IPS-18c (cell line): ENCODE measurements at regions not wholly inside any gene's neighbourhood (a gene's known extent, or its start where the extent isn't known, plus 50 kb on each side); places are given as distances from the start of the nearest gene placed in this dataset.

Experiments
- H3K4me3 ChIP-seq: 2 replicates; pipeline ENCODE4 v1.7.0; 2013; ENCODE audit warnings: low read depth, mild to moderate bottlenecking, low read length, moderate library complexity; ENCODE audit not compliant: insufficient read depth
- H3K9me3 ChIP-seq: one replicate; pipeline ENCODE4 v1.6.1; 2013; ENCODE audit warnings: mild to moderate bottlenecking, low read length, moderate library complexity; ENCODE audit not compliant: control insufficient read depth, insufficient read depth

- Histone ChIP-seq H3K4me3 (no peak overlapping the region), H3K9me3 (peaks cover 6% of the 10 kb centered on the region)
Observed at GRCh38 chr1:58325866-58326265, 220.7 kb downstream of the OMA1 start.

GRCh38 chr1:58324558-58324957 lies 222.0 kb downstream of the OMA1 start:
- H3K9me3 ChIP-seq, result peaks cover 10% of the 10 kb centered on the region

GRCh38 chr1:58318157-58319005 lies 228.1 kb downstream of the OMA1 start:
- Histone ChIP-seq H3K9me3 (peaks cover 10% of the 10 kb centered on the region), H3K4me3 (no peak overlapping the region)

More at GRCh38 chr1:58324558-58324957, 222.0 kb downstream of the OMA1 start:
- H3K4me3 ChIP-seq, result no peak overlapping the region

- no peak overlapping the region for H3K4me3 ChIP-seq
- H3K9me3 ChIP-seq, result peaks cover 10% of the 10 kb centered on the region
Observed at GRCh38 chr1:58317694-58318093, 228.8 kb downstream of the OMA1 start.

GRCh38 chr1:58317086-58317485 lies 229.4 kb downstream of the OMA1 start:
- Histone ChIP-seq H3K4me3 (no peak overlapping the region), H3K9me3 (peaks cover 10% of the 10 kb centered on the region)

GRCh38 chr1:58316141-58316540 lies 230.4 kb downstream of the OMA1 start:
- Histone ChIP-seq H3K9me3 (peaks cover 7% of the 10 kb centered on the region), H3K4me3 (no peak overlapping the region)

- Histone ChIP-seq H3K4me3 (no peak overlapping the region), H3K9me3 (no peaks in the 10 kb centered on the region)
Observed at GRCh38 chr1:58312971-58313563, 233.5 kb downstream of the OMA1 start.

GRCh38 chr1:58312461-58312860 lies 234.1 kb downstream of the OMA1 start:
- Histone ChIP-seq H3K9me3 (no peaks in the 10 kb centered on the region), H3K4me3 (no peak overlapping the region)

- H3K9me3 ChIP-seq, result no peaks in the 10 kb centered on the region
- no peak overlapping the region for H3K4me3 ChIP-seq
Observed at GRCh38 chr1:58310881-58311280, 235.6 kb downstream of the OMA1 start.

GRCh38 chr1:58310469-58310868 lies 236.1 kb downstream of the OMA1 start:
- H3K4me3 ChIP-seq, result no peak overlapping the region

GRCh38 chr1:58308206-58308605 lies 238.3 kb downstream of the OMA1 start:
- H3K9me3 ChIP-seq, result no peaks in the 10 kb centered on the region
- H3K4me3 ChIP-seq, result no peak overlapping the region

More at GRCh38 chr1:58310469-58310868, 236.1 kb downstream of the OMA1 start:
- H3K9me3 ChIP-seq, result no peaks in the 10 kb centered on the region

GRCh38 chr1:58307431-58307830 lies 239.1 kb downstream of the OMA1 start:
- Histone ChIP-seq H3K4me3 (no peak overlapping the region), H3K9me3 (no peaks in the 10 kb centered on the region)

GRCh38 chr1:58305622-58306021 lies 240.9 kb downstream of the OMA1 start:
- Histone ChIP-seq H3K9me3 (no peaks in the 10 kb centered on the region), H3K4me3 (no peak overlapping the region)

GRCh38 chr1:58304346-58304975 lies 242.1 kb downstream of the OMA1 start:
- H3K4me3 ChIP-seq, result no peak overlapping the region
- no peaks in the 10 kb centered on the region for H3K9me3 ChIP-seq

- no peak overlapping the region for H3K4me3 ChIP-seq
- H3K9me3 ChIP-seq, result no peaks in the 10 kb centered on the region
Observed at GRCh38 chr1:58303841-58304240, 242.7 kb downstream of the OMA1 start.

GRCh38 chr1:58293388-58293787 lies 253.1 kb downstream of the OMA1 start:
- no peak overlapping the region for H3K4me3 ChIP-seq
- H3K9me3 ChIP-seq, result no peaks in the 10 kb centered on the region

- Histone ChIP-seq H3K4me3 (no peak overlapping the region), H3K9me3 (no peaks in the 10 kb centered on the region)
Observed at GRCh38 chr1:58290685-58291372, 255.7 kb downstream of the OMA1 start.
